ENCODE measurements at regions not wholly inside any gene's neighbourhood (a gene's known extent, or its start where the extent isn't known, plus 50 kb on each side); places are given as distances from the start of the nearest gene placed in this dataset.

GRCh38 chr7:156257904-156258303, 382.7 kb upstream of the RNF32 start:
- Histone ChIP-seq H3K36me3 (no peaks in the 10 kb centered on the region), H3K27me3 (no peaks in the 10 kb centered on the region), H3K4me1 (no peaks in the 10 kb centered on the region), H3K27ac (no peak overlapping the region), H3K4me3 (no peak overlapping the region), H3K9ac (no peak overlapping the region), H3K9me3 (replicated peaks in 1 of 11) (peaks cover 4 to 18% (median 12%) of the 10 kb centered on the region in 11 experiments; a peak in 15 of 22 replicates), H3K4me2 (no peak overlapping the region), H4K20me1 (no peaks in the 10 kb centered on the region; a peak in 1 of 22 replicates)
- no peak for TF ChIP-seq Cebpa-rat (IDR thresholded peaks at IDR 0.05)

GRCh38 chr7:156255635-156256034, 384.9 kb upstream of the RNF32 start:
- no peak overlapping the region for H3K27ac ChIP-seq
- no peaks in the 10 kb centered on the region for H3K4me1 ChIP-seq
- H3K36me3 ChIP-seq: no peaks in the 10 kb centered on the region
- no peak overlapping the region for H3K9ac ChIP-seq
- H3K9me3 ChIP-seq (replicated peaks in 1 of 11): peaks cover 4 to 18% (median 12%) of the 10 kb centered on the region in 11 experiments; a peak in 15 of 22 replicates
- H4K20me1 ChIP-seq: no peaks in the 10 kb centered on the region; a peak in 1 of 22 replicates
- no peak overlapping the region for H3K4me2 ChIP-seq
- no peak overlapping the region for H3K4me3 ChIP-seq
- no peak for TF ChIP-seq Cebpa-rat (IDR thresholded peaks at IDR 0.05)
- no peaks in the 10 kb centered on the region for H3K27me3 ChIP-seq

- no peak overlapping the region for H3K27ac ChIP-seq
- no peaks in the 10 kb centered on the region for H3K4me1 ChIP-seq
- no peaks in the 10 kb centered on the region for H3K36me3 ChIP-seq
- TF ChIP-seq Cebpa-rat (IDR thresholded peaks at IDR 0.05): no peak
- H3K4me3 ChIP-seq: no peak overlapping the region
- H3K9ac ChIP-seq: no peak overlapping the region
- no peaks in the 10 kb centered on the region; a peak in 1 of 22 replicates for H4K20me1 ChIP-seq
- H3K4me2 ChIP-seq: no peak overlapping the region
- H3K9me3 ChIP-seq (replicated peaks in 1 of 11): no peaks in the 10 kb centered on the region
- H3K27me3 ChIP-seq: no peaks in the 10 kb centered on the region
These were observed 388.7 kb upstream of the RNF32 start for GRCh38 chr7:156251861-156252260.

- Histone ChIP-seq H3K4me3 (no peak overlapping the region), H3K9me3 (replicated peaks in 1 of 11) (0 out of 22 replicates have a peak, but pooled peaks cover 0 to 5% (median 0%) of the 10 kb centered on the region in 11 experiments), H3K4me2 (no peak overlapping the region), H3K36me3 (no peaks in the 10 kb centered on the region), H3K4me1 (no peaks in the 10 kb centered on the region), H3K27me3 (no peaks in the 10 kb centered on the region), H3K9ac (no peak overlapping the region), H4K20me1 (no peaks in the 10 kb centered on the region), H3K27ac (no peak overlapping the region)
- no peak for TF ChIP-seq Cebpa-rat (IDR thresholded peaks at IDR 0.05)
These were observed 400.0 kb upstream of the RNF32 start for GRCh38 chr7:156240532-156240931.

GRCh38 chr7:156238366-156239133, 402.0 kb upstream of the RNF32 start:
- no peaks in the 10 kb centered on the region for H3K4me1 ChIP-seq
- H3K4me2 ChIP-seq: no peak overlapping the region
- no peak overlapping the region for H3K4me3 ChIP-seq
- H4K20me1 ChIP-seq: no peaks in the 10 kb centered on the region
- no peaks in the 10 kb centered on the region for H3K36me3 ChIP-seq
- H3K9ac ChIP-seq: no peak overlapping the region
- 0 out of 22 replicates have a peak, but pooled peaks cover 0 to 5% (median 0%) of the 10 kb centered on the region in 11 experiments for H3K9me3 ChIP-seq (replicated peaks in 1 of 11)
- H3K27ac ChIP-seq: no peak overlapping the region
- no peaks in the 10 kb centered on the region for H3K27me3 ChIP-seq
- TF ChIP-seq Cebpa-rat (IDR thresholded peaks at IDR 0.05): no peak

- Histone ChIP-seq H3K9me3 (replicated peaks in 1 of 11) (0 out of 22 replicates have a peak, but pooled peaks cover 0 to 5% (median 0%) of the 10 kb centered on the region in 11 experiments), H3K27me3 (no peaks in the 10 kb centered on the region), H3K4me3 (no peak overlapping the region), H3K9ac (no peak overlapping the region), H4K20me1 (no peaks in the 10 kb centered on the region), H3K4me2 (no peak overlapping the region), H3K36me3 (no peaks in the 10 kb centered on the region), H3K4me1 (no peaks in the 10 kb centered on the region), H3K27ac (no peak overlapping the region)
- no peak for TF ChIP-seq Cebpa-rat (IDR thresholded peaks at IDR 0.05)
These were observed 403.0 kb upstream of the RNF32 start for GRCh38 chr7:156237614-156238013.

- Histone ChIP-seq H3K9me3 (replicated peaks in 1 of 11) (0 out of 22 replicates have a peak, but pooled peaks cover 0 to under 1% (median 0%) of the 10 kb centered on the region in 11 experiments), H3K27ac (no peak overlapping the region), H3K4me3 (no peak overlapping the region), H3K9ac (no peak overlapping the region), H3K4me2 (no peak overlapping the region), H3K4me1 (no peaks in the 10 kb centered on the region), H3K27me3 (no peaks in the 10 kb centered on the region), H4K20me1 (no peaks in the 10 kb centered on the region), H3K36me3 (no peaks in the 10 kb centered on the region)
- no peak for TF ChIP-seq Cebpa-rat (IDR thresholded peaks at IDR 0.05)
These were observed 403.5 kb upstream of the RNF32 start for GRCh38 chr7:156236936-156237599.

GRCh38 chr7:156236181-156236889, 404.2 kb upstream of the RNF32 start:
- Histone ChIP-seq H4K20me1 (no peaks in the 10 kb centered on the region), H3K9ac (no peak overlapping the region), H3K4me2 (no peak overlapping the region), H3K27ac (no peak overlapping the region), H3K36me3 (no peaks in the 10 kb centered on the region), H3K4me3 (no peak overlapping the region), H3K9me3 (replicated peaks in 1 of 11) (no peaks in the 10 kb centered on the region), H3K4me1 (no peaks in the 10 kb centered on the region), H3K27me3 (no peaks in the 10 kb centered on the region)
- no peak for TF ChIP-seq Cebpa-rat (IDR thresholded peaks at IDR 0.05)

Data from BLaER1 treated with 17β-estradiol and CSF1 and Interleukin-3, amounts not matched to agents 10 nM and 100 nM (cell line).